RWPE1 (cell line): ENCODE measurements at regions not wholly inside any gene's neighbourhood (a gene's known extent, or its start where the extent isn't known, plus 50 kb on each side); places are given as distances from the start of the nearest gene placed in this dataset.
A peak's percentile ranks its signal among the peaks of the same experiment; 100 is the strongest.
"Not testable (repeated sequence)": the region's sequence is repeated elsewhere in the genome, so short reads cannot be mapped to it uniquely, and the experiment has no call there.

Source experiments
- CTCF ChIA-PET: fragments of 350-600 bp; sonication (Branson Sonifier 250); formaldehyde crosslinking; extraction: SDS; loops from one replicate; lab custom pipeline; 2021; lab: Yijun Ruan, JAX
- POLR2A ChIA-PET: fragments of 400-600 bp; formaldehyde crosslinking; extraction: SDS; loops from one replicate; lab custom pipeline; 2020; ENCODE audit warnings: antibody characterized with exemption; ENCODE audit not compliant: low non-redundant PET; lab: Yijun Ruan, JAX
- DNase-seq: peaks from one replicate; pipeline ENCODE4 v3.0.0; 2012; ENCODE audit warnings: low spot score
- H3K27ac ChIP-seq: fragments of 450-650 bp; 2 replicates; pipeline ENCODE4 v1.5.1; 2017

GRCh38 chr9:62822185-62822584 lies 1632.3 kb downstream of the SPATA31A7 start:
- POLR2A ChIA-PET, DNase-seq, CTCF ChIA-PET, H3K27ac ChIP-seq: not testable (repeated sequence)

- CTCF ChIA-PET: interaction anchor here (0.7 kb wide), 1 partner anchor 42 kb away, joined by 6 read pairs; no protein-coding TSS in a partner anchor
- POLR2A ChIA-PET, DNase-seq, H3K27ac ChIP-seq: not testable (repeated sequence)
Observed at GRCh38 chr9:62827957-62828907, 1638.4 kb downstream of the SPATA31A7 start.

- DNase-seq, CTCF ChIA-PET, H3K27ac ChIP-seq, POLR2A ChIA-PET: not testable (repeated sequence)
Observed at GRCh38 chr9:62830829-62831459, 1641.1 kb downstream of the SPATA31A7 start.

- H3K27ac ChIP-seq, POLR2A ChIA-PET, CTCF ChIA-PET, DNase-seq: not testable (repeated sequence)
Observed at GRCh38 chr9:62833323-62834200, 1643.7 kb downstream of the SPATA31A7 start.

GRCh38 chr9:62837254-62837911 lies 1647.5 kb downstream of the SPATA31A7 start:
- DNase-seq, POLR2A ChIA-PET, H3K27ac ChIP-seq, CTCF ChIA-PET: not testable (repeated sequence)

- CTCF ChIA-PET, POLR2A ChIA-PET, H3K27ac ChIP-seq: not testable (repeated sequence)
- peak; percentile 36 for DNase-seq
Observed at GRCh38 chr9:62838024-62838718, 1648.3 kb downstream of the SPATA31A7 start.

GRCh38 chr9:62839168-62839567 lies 1649.3 kb downstream of the SPATA31A7 start:
- POLR2A ChIA-PET, H3K27ac ChIP-seq, CTCF ChIA-PET, DNase-seq: not testable (repeated sequence)

- DNase-seq, POLR2A ChIA-PET, CTCF ChIA-PET, H3K27ac ChIP-seq: not testable (repeated sequence)
Observed at GRCh38 chr9:62843145-62843544, 1653.3 kb downstream of the SPATA31A7 start.

GRCh38 chr9:62843706-62844290 lies 1654.0 kb downstream of the SPATA31A7 start:
- DNase-seq, POLR2A ChIA-PET, H3K27ac ChIP-seq, CTCF ChIA-PET: not testable (repeated sequence)

- H3K27ac ChIP-seq, POLR2A ChIA-PET, CTCF ChIA-PET, DNase-seq: not testable (repeated sequence)
Observed at GRCh38 chr9:62844681-62845185, 1654.9 kb downstream of the SPATA31A7 start.

- POLR2A ChIA-PET, CTCF ChIA-PET, H3K27ac ChIP-seq, DNase-seq: not testable (repeated sequence)
Observed at GRCh38 chr9:62848258-62848657, 1658.4 kb downstream of the SPATA31A7 start.

GRCh38 chr9:62849991-62850390 lies 1660.2 kb downstream of the SPATA31A7 start:
- POLR2A ChIA-PET, CTCF ChIA-PET, H3K27ac ChIP-seq, DNase-seq: not testable (repeated sequence)

- DNase-seq, POLR2A ChIA-PET, H3K27ac ChIP-seq, CTCF ChIA-PET: not testable (repeated sequence)
Observed at GRCh38 chr9:62857280-62857679, 1667.4 kb downstream of the SPATA31A7 start.

GRCh38 chr9:62858240-62858639 lies 1668.4 kb downstream of the SPATA31A7 start:
- CTCF ChIA-PET, H3K27ac ChIP-seq, POLR2A ChIA-PET, DNase-seq: not testable (repeated sequence)
